GM23338 (cell line): ENCODE measurements at regions not wholly inside any gene's neighbourhood (a gene's known extent, or its start where the extent isn't known, plus 50 kb on each side); places are given as distances from the start of the nearest gene placed in this dataset.

Experiments
- ATAC-seq: fragments of 200-7000 bp; cut with Tn5 transposase; 3 replicates; pipeline ENCODE4 v1.9.1; 2020
- DNase-seq: peaks from one replicate; pipeline ENCODE4 v3.0.0-alpha.2; 2015; ENCODE audit warnings: low spot score
- H2AFZ ChIP-seq: fragments of 200-600 bp; sonication (generic); 2 replicates; pipeline ENCODE4 v1.8.0; 2016; ENCODE audit warnings: antibody characterized with exemption, mild to moderate bottlenecking, moderate library complexity
- H3F3A ChIP-seq: fragments of 200-600 bp; sonication (generic); replicated peaks from 2 replicates; pipeline ENCODE4 v1.8.0; 2017; ENCODE audit warnings: antibody characterized with exemption, mixed run types, low read depth
- H3K27ac ChIP-seq: fragments of 200-600 bp; sonication (generic); 2 replicates; pipeline ENCODE4 v1.6.1; 2016; ENCODE audit warnings: low read depth
- H3K27me3 ChIP-seq: fragments of 200-600 bp; sonication (generic); 2 replicates; pipeline ENCODE4 v1.8.0; 2016; ENCODE audit warnings: mild to moderate bottlenecking, mixed run types, moderate library complexity; ENCODE audit not compliant: insufficient read depth
- H3K36me3 ChIP-seq: fragments of 200-600 bp; sonication (generic); 2 replicates; pipeline ENCODE4 v1.8.0; 2016; ENCODE audit warnings: mild to moderate bottlenecking; ENCODE audit not compliant: insufficient read depth
- H3K4me1 ChIP-seq: fragments of 200-600 bp; sonication (generic); 2 replicates; pipeline ENCODE4 v1.8.0; 2016; ENCODE audit warnings: mild to moderate bottlenecking, moderate library complexity; ENCODE audit not compliant: insufficient read depth
- H3K4me2 ChIP-seq: fragments of 200-600 bp; sonication (generic); 2 replicates; pipeline ENCODE4 v1.7.1; 2017; ENCODE audit warnings: mixed run types
- H3K4me3 ChIP-seq: fragments of 200-600 bp; sonication (generic); 2 replicates; pipeline ENCODE4 v1.6.1; 2016; ENCODE audit warnings: mixed run types
- H3K79me2 ChIP-seq: fragments of 200-600 bp; sonication (generic); replicated peaks from 2 replicates; pipeline ENCODE4 v1.8.0; 2017; ENCODE audit warnings: mild to moderate bottlenecking; ENCODE audit not compliant: insufficient read depth
- H3K9me2 ChIP-seq: fragments of 200-600 bp; sonication (generic); 2 replicates; pipeline ENCODE4 v1.8.0; 2017; ENCODE audit not compliant: insufficient read depth
- H4K20me1 ChIP-seq: fragments of 200-600 bp; sonication (generic); replicated peaks from 2 replicates; pipeline ENCODE4 v1.8.0; 2017; ENCODE audit warnings: mild to moderate bottlenecking; ENCODE audit not compliant: insufficient read depth
- H3K27ac Mint-ChIP-seq: 2 replicates; pipeline ENCODE4 v1.8.0; 2020; ENCODE audit warnings: inconsistent platforms, mild to moderate bottlenecking, moderate library complexity, mixed read lengths
- H3K27me3 Mint-ChIP-seq: 3 replicates; pipeline ENCODE4 v1.8.0; 2022; ENCODE audit warnings: low read depth, mild to moderate bottlenecking, moderate library complexity, mixed read lengths, inconsistent platforms; ENCODE audit not compliant: insufficient read depth, poor library complexity
- H3K36me3 Mint-ChIP-seq: 3 replicates; pipeline ENCODE4 v1.8.0; 2021; ENCODE audit warnings: low read depth, mild to moderate bottlenecking, inconsistent platforms, moderate library complexity, mixed read lengths
- H3K4me1 Mint-ChIP-seq: 3 replicates; pipeline ENCODE4 v1.8.0; 2020; ENCODE audit warnings: mild to moderate bottlenecking, inconsistent platforms, mixed read lengths
- H3K4me3 Mint-ChIP-seq: 3 replicates; pipeline ENCODE4 v1.8.0; 2021; ENCODE audit warnings: moderate library complexity, mild to moderate bottlenecking, inconsistent platforms, mixed read lengths
- H3K9me3 Mint-ChIP-seq: 3 replicates; pipeline ENCODE4 v1.8.0; 2020; ENCODE audit warnings: moderate library complexity, mild to moderate bottlenecking, inconsistent platforms, mixed read lengths
- CREB1 ChIP-seq: fragments of 250-450 bp; sonication (Bioruptor Pico); IDR thresholded peaks from 2 replicates; pipeline ENCODE4 v1.5.0; 2020; ENCODE audit warnings: low read depth, mild to moderate bottlenecking, moderate library complexity
- CTCF ChIP-seq, 2 experiments: fragments of 200-600 bp in 1 of 2; sonication (generic) in 1 of 2; conservative IDR thresholded peaks; 2 replicates each; pipeline versions ENCODE4 v1.5.1 to v1.6.1; 2016 to 2017; ENCODE audit warnings: antibody characterized with exemption in 2 of 2, low read depth in 2 of 2, mild to moderate bottlenecking in 2 of 2, moderate library complexity in 1 of 2
- ETS1 ChIP-seq: IDR thresholded peaks from 2 replicates; pipeline ENCODE4 v1.6.1; 2016; ENCODE audit warnings: antibody characterized with exemption
- EZH2 ChIP-seq: fragments of 200-600 bp; sonication (generic); IDR thresholded peaks from one replicate; pipeline ENCODE4 v1.8.0; 2017; ENCODE audit warnings: antibody characterized with exemption, mild to moderate bottlenecking, low read depth; ENCODE audit not compliant: unreplicated experiment
- EZH2phosphoT487 ChIP-seq: fragments of 200-600 bp; sonication (generic); IDR thresholded peaks from one replicate; pipeline ENCODE4 v1.8.1; 2018; ENCODE audit warnings: antibody characterized with exemption; ENCODE audit not compliant: unreplicated experiment
- JUNB ChIP-seq: IDR thresholded peaks from one replicate; pipeline ENCODE4 v1.6.1; 2016; ENCODE audit warnings: antibody characterized with exemption; ENCODE audit not compliant: unreplicated experiment
- NANOG ChIP-seq: IDR thresholded peaks from 2 replicates; pipeline ENCODE4 v1.6.1; 2016; ENCODE audit warnings: antibody characterized with exemption, borderline replicate concordance
- POLR2AphosphoS5 ChIP-seq: IDR thresholded peaks from 2 replicates; pipeline ENCODE4 v1.6.1; 2016; ENCODE audit warnings: antibody characterized with exemption, low read depth
- REST ChIP-seq: IDR thresholded peaks from one replicate; pipeline ENCODE4 v1.6.1; 2018; ENCODE audit warnings: antibody characterized with exemption; ENCODE audit not compliant: unreplicated experiment
- STAT1 ChIP-seq: IDR thresholded peaks from one replicate; pipeline ENCODE4 v1.6.1; 2016; ENCODE audit warnings: antibody characterized with exemption; ENCODE audit not compliant: unreplicated experiment
- ZNF114 ChIP-seq: fragments of 250-450 bp; sonication (Bioruptor Pico); IDR thresholded peaks from 2 replicates; pipeline ENCODE4 v1.5.0; 2020; ENCODE audit warnings: mild to moderate bottlenecking, moderate library complexity
- ZNF331 ChIP-seq: fragments of 250-450 bp; sonication (Bioruptor Pico); IDR thresholded peaks from 2 replicates; pipeline ENCODE4 v1.5.0; 2020; ENCODE audit warnings: low read depth, mild to moderate bottlenecking, moderate library complexity
- ZNF462 ChIP-seq: fragments of 250-450 bp; sonication (Bioruptor Pico); IDR thresholded peaks from 2 replicates; pipeline ENCODE4 v1.5.0; 2020; ENCODE audit warnings: mild to moderate bottlenecking, moderate library complexity

- Mint-ChIP-seq H3K9me3 (peaks cover 81% of the 10 kb centered on the region), H3K4me3 (no peak overlapping the region), H3K27ac (no peak overlapping the region), H3K36me3 (peaks cover 29% of the 10 kb centered on the region), H3K4me1 (no peaks in the 10 kb centered on the region), H3K27me3 (peaks cover 1% of the 10 kb centered on the region)
- ATAC-seq, result no peak
- H3K4me2 ChIP-seq, result no peak overlapping the region
- H3K79me2 ChIP-seq, result no peaks in the 10 kb centered on the region
- no peaks in the 10 kb centered on the region; the same call in 1 of the 2 replicates for H3K36me3 ChIP-seq
- no peaks in the 10 kb centered on the region for H3K4me1 ChIP-seq
- H3F3A ChIP-seq, result no peaks in the 10 kb centered on the region
- DNase-seq, result no peak
- H4K20me1 ChIP-seq, result no peaks in the 10 kb centered on the region
- TF ChIP-seq CREB1 (CRISPR knock-in tag), result no peak
- TF ChIP-seq ZNF331 (CRISPR knock-in tag), result no peak
- TF ChIP-seq ETS1, result no peak
- TF ChIP-seq ZNF462, result no peak
- no peak for TF ChIP-seq JUNB
- TF ChIP-seq NANOG, result no peak
- no peak for TF ChIP-seq EZH2
- TF ChIP-seq EZH2phosphoT487, result no peak
- no peak for TF ChIP-seq POLR2AphosphoS5
- TF ChIP-seq REST, result no peak
- TF ChIP-seq CTCF (conservative IDR thresholded peaks at IDR 0.05; ENCODE audit: low read depth in 2 of 2), result no peak
- TF ChIP-seq ZNF114, result no peak
- TF ChIP-seq STAT1, result no peak
- no peak overlapping the region for H3K4me3 ChIP-seq
- H3K9me2 ChIP-seq, result no peaks in the 10 kb centered on the region; the same call in 1 of the 2 replicates
- H2AFZ ChIP-seq, result no peak overlapping the region
- H3K27me3 ChIP-seq, result no peaks in the 10 kb centered on the region
- H3K27ac ChIP-seq, result no peak overlapping the region
Measured at GRCh38 chr11:36874291-36874690, 276.3 kb upstream of the RAG2 start.
